GM12878 (cell line): ENCODE measurements at regions not wholly inside any gene's neighbourhood (a gene's known extent, or its start where the extent isn't known, plus 50 kb on each side); places are given as distances from the start of the nearest gene placed in this dataset.

Experiments used
- ATAC-seq: fragments of 200-7000 bp; cut with Tn5 transposase; 3 replicates; pipeline ENCODE4 v1.9.1; 2020; ENCODE audit warnings: mild to moderate bottlenecking, moderate library complexity
- BruUV-seq: library from RNA; stranded (reverse); fragments of 400-500 nt; replicated peaks from 2 replicates; lab custom pipeline; 2021; lab: Mats Ljungman, UMichigan
- CTCF ChIA-PET: fragments of 300-600 bp; sonication (Branson Sonifier 250); formaldehyde crosslinking; extraction: SDS; loops from one replicate; lab custom pipeline; 2021; ENCODE audit warnings: inconsistent platforms; lab: Yijun Ruan, JAX
- POLR2A ChIA-PET: fragments of 350-600 bp; formaldehyde crosslinking; extraction: SDS; loops from one replicate; lab custom pipeline; 2021; ENCODE audit warnings: inconsistent platforms; lab: Charles Lee
- RAD21 ChIA-PET: fragments of 300-600 bp; sonication (Branson Sonifier 250); formaldehyde crosslinking; loops from one replicate; lab custom pipeline; 2023; ENCODE audit warnings: antibody characterized with exemption; ENCODE audit not compliant: unreplicated experiment; lab: Charles Lee
- SMC1A ChIA-PET: fragments of 300-600 bp; sonication (Branson Sonifier 250); formaldehyde crosslinking; loops from one replicate; lab custom pipeline; 2023; ENCODE audit not compliant: unreplicated experiment, uncharacterized antibody; lab: Charles Lee
- DNase-seq: peaks from one replicate; pipeline ENCODE4 v3.0.0-alpha.2; 2011; ENCODE audit warnings: low read depth, low spot score
- FAIRE-seq: peaks from 3 replicates; lab custom pipeline; 2011; peaks lifted over from hg19 to GRCh38; lab: Jason Lieb, UNC
- H2AFZ ChIP-seq: 2 replicates; pipeline ENCODE4 v1.6.0; 2011; ENCODE audit warnings: low read depth, low read length, control low read depth; ENCODE audit not compliant: control insufficient read depth
- H3K27ac ChIP-seq: 2 replicates; pipeline ENCODE4 v1.5.1; 2011; ENCODE audit warnings: control low read depth; ENCODE audit not compliant: control insufficient read depth, insufficient read depth
- H3K27me3 ChIP-seq, 2 experiments: replicated peaks in 1 of 2; 2 replicates each; pipeline versions ENCODE4 v1.6.0 to v1.6.1; 2011; ENCODE audit warnings: low read length in 1 of 2; ENCODE audit not compliant: control insufficient read depth in 2 of 2, insufficient read depth in 2 of 2
- H3K36me3 ChIP-seq, 2 experiments: 2 replicates each; pipeline ENCODE4 v1.5.1; 2011; ENCODE audit warnings: low read length in 1 of 2; ENCODE audit not compliant: control insufficient read depth in 2 of 2, insufficient read depth in 2 of 2
- H3K4me1 ChIP-seq: 2 replicates; pipeline ENCODE4 v1.6.1; 2011; ENCODE audit warnings: mild to moderate bottlenecking, low read length, moderate library complexity, mixed read lengths; ENCODE audit not compliant: control insufficient read depth, insufficient read depth
- H3K4me2 ChIP-seq: 2 replicates; pipeline ENCODE4 v1.6.0; 2011; ENCODE audit warnings: control low read depth; ENCODE audit not compliant: control insufficient read depth, insufficient read depth
- H3K4me3 ChIP-seq: fragments of 200-600 bp; sonication (generic); 2 replicates; pipeline ENCODE4 v1.5.1; 2016
- H3K79me2 ChIP-seq: 2 replicates; pipeline ENCODE4 v1.6.0; 2011; ENCODE audit warnings: low read length; ENCODE audit not compliant: control insufficient read depth, insufficient read depth
- H3K9ac ChIP-seq: 2 replicates; pipeline ENCODE4 v1.8.0; 2011; ENCODE audit warnings: low read length, control low read depth, mixed read lengths; ENCODE audit not compliant: control insufficient read depth, insufficient read depth
- H3K9me3 ChIP-seq: replicated peaks from 3 replicates; pipeline ENCODE4 v1.5.1; 2011; ENCODE audit warnings: mild to moderate bottlenecking, low read length; ENCODE audit not compliant: control insufficient read depth, insufficient read depth
- H4K20me1 ChIP-seq: 2 replicates; pipeline ENCODE4 v1.6.0; 2011; ENCODE audit not compliant: control insufficient read depth, insufficient read depth
- ATF7 ChIP-seq: fragments of 450-650 bp; IDR thresholded peaks from 2 replicates; pipeline ENCODE4 v1.6.1; 2016; ENCODE audit warnings: low read depth, mild to moderate bottlenecking
- LARP7 ChIP-seq: fragments of 450-650 bp; IDR thresholded peaks from 2 replicates; pipeline ENCODE4 v1.6.1; 2017; ENCODE audit warnings: mild to moderate bottlenecking
- MEF2B ChIP-seq: fragments of 450-650 bp; IDR thresholded peaks from 2 replicates; pipeline ENCODE4 v1.6.1; 2018; ENCODE audit warnings: mild to moderate bottlenecking, moderate library complexity; ENCODE audit not compliant: partially characterized antibody, poor library complexity, severe bottlenecking
- MTA2 ChIP-seq: fragments of 450-650 bp; IDR thresholded peaks from 2 replicates; pipeline ENCODE4 v1.6.1; 2016; ENCODE audit warnings: low read depth, mild to moderate bottlenecking, moderate library complexity
- PAX5 ChIP-seq: IDR thresholded peaks from 2 replicates; pipeline ENCODE4 v1.6.1; 2011; ENCODE audit warnings: low read depth, low read length, borderline replicate concordance
- PAX8 ChIP-seq: fragments of 450-650 bp; IDR thresholded peaks from 2 replicates; pipeline ENCODE4 v1.6.1; 2017; ENCODE audit warnings: mild to moderate bottlenecking, moderate library complexity
- RBBP5 ChIP-seq: fragments of 200-600 bp; sonication (generic); conservative IDR thresholded peaks from 2 replicates; pipeline ENCODE4 v1.6.1; 2016
- RELA ChIP-seq: fragments of 450-650 bp; IDR thresholded peaks from 2 replicates; pipeline ENCODE4 v1.8.0; 2014; ENCODE audit warnings: borderline replicate concordance; ENCODE audit not compliant: partially characterized antibody
- ZBED1 ChIP-seq: IDR thresholded peaks from 2 replicates; pipeline ENCODE4 v1.6.1; 2016; ENCODE audit warnings: borderline replicate concordance
- ZNF217 ChIP-seq: fragments of 450-650 bp; IDR thresholded peaks from 2 replicates; pipeline ENCODE4 v1.6.1; 2017; ENCODE audit warnings: antibody characterized with exemption, mild to moderate bottlenecking
- in situ Hi-C: fragments of 300-500 bp; cut with MboI; formaldehyde crosslinking; loops from 9 replicates; pipeline ENCODE4 v1.14.3; 2018; ENCODE audit warnings: mixed read lengths
- intact Hi-C: fragments of 100-400 bp; cut with micrococcal nuclease; formaldehyde crosslinking; loops from one replicate; pipeline ENCODE4 v1.14.2; 2022; ENCODE audit not compliant: unreplicated experiment
- TF ChIP-seq, protein P1 (sequence below): IDR thresholded peaks from 2 replicates; pipeline ENCODE4 v1.6.1; 2011; ENCODE audit warnings: borderline replicate concordance, low read depth, mild to moderate bottlenecking, moderate library complexity, mixed read lengths, low read length; ENCODE audit not compliant: insufficient read depth; ENCODE audit errors: extremely low read length
- TF ChIP-seq, protein P2 (sequence below): IDR thresholded peaks from 2 replicates; pipeline ENCODE4 v1.6.1; 2012; ENCODE audit warnings: mild to moderate bottlenecking, low read depth, low read length
- TF ChIP-seq, protein P3 (sequence below): fragments of 450-650 bp; IDR thresholded peaks from 2 replicates; pipeline ENCODE4 v1.6.1; 2017; ENCODE audit warnings: mild to moderate bottlenecking, low read depth, inconsistent platforms; ENCODE audit not compliant: poor library complexity, severe bottlenecking
- TF ChIP-seq, protein P4 (sequence below): fragments of 450-650 bp; formaldehyde crosslinking; IDR thresholded peaks from 2 replicates; pipeline ENCODE4 v1.5.0; 2022; ENCODE audit warnings: mild to moderate bottlenecking, missing genetic modification characterization

DNA sequence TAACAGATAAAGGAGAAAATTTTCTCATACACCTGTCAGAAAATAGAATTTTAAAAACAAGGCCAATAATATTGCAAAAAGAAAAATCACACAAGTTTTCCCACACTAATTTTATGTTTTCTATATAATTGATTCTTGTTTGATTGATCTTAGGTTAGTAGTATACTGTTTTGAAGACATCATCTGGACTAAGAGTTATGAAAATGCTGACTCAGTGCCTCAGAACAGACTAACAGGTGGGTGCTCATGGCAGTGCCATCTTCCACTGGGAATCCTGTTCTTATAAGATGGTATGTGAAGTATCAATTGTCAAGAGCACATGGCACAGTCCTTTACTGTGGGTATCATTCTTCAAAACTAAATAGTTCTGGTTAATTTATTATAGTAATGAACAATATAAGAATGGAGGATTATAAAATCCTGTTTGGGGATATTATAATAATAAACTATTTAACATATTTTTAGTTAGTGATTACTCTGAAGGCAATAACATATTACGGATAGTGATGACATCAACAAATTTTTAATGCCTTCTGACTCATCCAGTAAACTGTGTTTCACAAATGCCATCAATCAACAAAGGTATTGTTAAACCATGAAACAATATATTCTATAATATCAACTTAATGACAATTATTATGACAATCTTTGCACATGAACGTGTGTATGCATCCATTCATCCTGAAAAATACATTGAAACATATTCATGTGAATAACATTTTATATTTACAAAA lies 384.6 kb upstream of the KHDRBS2 start (continued):
- TF ChIP-seq MEF2B: no peak
- no peak for TF ChIP-seq RELA
- TF ChIP-seq, protein P1, sequence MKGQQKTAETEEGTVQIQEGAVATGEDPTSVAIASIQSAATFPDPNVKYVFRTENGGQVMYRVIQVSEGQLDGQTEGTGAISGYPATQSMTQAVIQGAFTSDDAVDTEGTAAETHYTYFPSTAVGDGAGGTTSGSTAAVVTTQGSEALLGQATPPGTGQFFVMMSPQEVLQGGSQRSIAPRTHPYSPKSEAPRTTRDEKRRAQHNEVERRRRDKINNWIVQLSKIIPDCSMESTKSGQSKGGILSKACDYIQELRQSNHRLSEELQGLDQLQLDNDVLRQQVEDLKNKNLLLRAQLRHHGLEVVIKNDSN: no peak
- no peak for TF ChIP-seq PAX5
- TF ChIP-seq, protein P2, sequence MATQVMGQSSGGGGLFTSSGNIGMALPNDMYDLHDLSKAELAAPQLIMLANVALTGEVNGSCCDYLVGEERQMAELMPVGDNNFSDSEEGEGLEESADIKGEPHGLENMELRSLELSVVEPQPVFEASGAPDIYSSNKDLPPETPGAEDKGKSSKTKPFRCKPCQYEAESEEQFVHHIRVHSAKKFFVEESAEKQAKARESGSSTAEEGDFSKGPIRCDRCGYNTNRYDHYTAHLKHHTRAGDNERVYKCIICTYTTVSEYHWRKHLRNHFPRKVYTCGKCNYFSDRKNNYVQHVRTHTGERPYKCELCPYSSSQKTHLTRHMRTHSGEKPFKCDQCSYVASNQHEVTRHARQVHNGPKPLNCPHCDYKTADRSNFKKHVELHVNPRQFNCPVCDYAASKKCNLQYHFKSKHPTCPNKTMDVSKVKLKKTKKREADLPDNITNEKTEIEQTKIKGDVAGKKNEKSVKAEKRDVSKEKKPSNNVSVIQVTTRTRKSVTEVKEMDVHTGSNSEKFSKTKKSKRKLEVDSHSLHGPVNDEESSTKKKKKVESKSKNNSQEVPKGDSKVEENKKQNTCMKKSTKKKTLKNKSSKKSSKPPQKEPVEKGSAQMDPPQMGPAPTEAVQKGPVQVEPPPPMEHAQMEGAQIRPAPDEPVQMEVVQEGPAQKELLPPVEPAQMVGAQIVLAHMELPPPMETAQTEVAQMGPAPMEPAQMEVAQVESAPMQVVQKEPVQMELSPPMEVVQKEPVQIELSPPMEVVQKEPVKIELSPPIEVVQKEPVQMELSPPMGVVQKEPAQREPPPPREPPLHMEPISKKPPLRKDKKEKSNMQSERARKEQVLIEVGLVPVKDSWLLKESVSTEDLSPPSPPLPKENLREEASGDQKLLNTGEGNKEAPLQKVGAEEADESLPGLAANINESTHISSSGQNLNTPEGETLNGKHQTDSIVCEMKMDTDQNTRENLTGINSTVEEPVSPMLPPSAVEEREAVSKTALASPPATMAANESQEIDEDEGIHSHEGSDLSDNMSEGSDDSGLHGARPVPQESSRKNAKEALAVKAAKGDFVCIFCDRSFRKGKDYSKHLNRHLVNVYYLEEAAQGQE: no peak

DNA sequence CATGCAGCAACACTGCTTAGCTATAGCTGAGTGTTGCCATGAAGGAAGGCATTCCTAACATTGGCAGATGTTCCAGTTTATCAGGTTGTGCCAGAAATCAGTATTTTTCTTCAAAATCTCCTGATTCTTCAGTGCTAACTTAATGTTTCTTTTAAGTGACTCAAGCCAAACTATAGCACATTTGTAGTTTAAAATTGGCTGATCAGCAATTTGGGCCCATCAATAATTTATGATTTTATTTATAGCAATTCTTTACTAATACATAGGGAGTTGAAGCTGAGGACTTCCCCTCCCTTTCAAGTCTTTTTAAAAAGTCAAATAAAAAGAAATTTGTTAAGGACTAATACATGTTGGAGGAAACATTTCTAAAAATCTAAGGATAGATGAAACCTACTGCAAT lies 383.8 kb upstream of the KHDRBS2 start:
- FAIRE-seq: no peak
- no peak for DNase-seq
- no peak for ATAC-seq
- Histone ChIP-seq H3K27ac (no peak overlapping the region), H3K27me3 (no peaks in the 10 kb centered on the region), H3K36me3 (no peaks in the 10 kb centered on the region), H3K4me3 (no peak overlapping the region), H3K4me1 (no peaks in the 10 kb centered on the region), H3K79me2 (no peaks in the 10 kb centered on the region), H2AFZ (no peak overlapping the region), H4K20me1 (no peaks in the 10 kb centered on the region), H3K9me3 (no peaks in the 10 kb centered on the region), H3K4me2 (no peak overlapping the region), H3K9ac (no peak overlapping the region)
- RAD21 ChIA-PET: no interaction called here
- SMC1A ChIA-PET: no interaction called here
- intact Hi-C loops: no loop called here
- CTCF ChIA-PET: no interaction called here
- no TSS peak for BruUV-seq
- POLR2A ChIA-PET: no interaction called here
- in situ Hi-C loops: no loop called here
- TF ChIP-seq ATF7 (no peak), ZNF217 (no peak), PAX8 (no peak), MEF2B (no peak), LARP7 (no peak), ZBED1 (no peak), RBBP5 (no peak), MTA2 (no peak)
- TF ChIP-seq, protein P3, sequence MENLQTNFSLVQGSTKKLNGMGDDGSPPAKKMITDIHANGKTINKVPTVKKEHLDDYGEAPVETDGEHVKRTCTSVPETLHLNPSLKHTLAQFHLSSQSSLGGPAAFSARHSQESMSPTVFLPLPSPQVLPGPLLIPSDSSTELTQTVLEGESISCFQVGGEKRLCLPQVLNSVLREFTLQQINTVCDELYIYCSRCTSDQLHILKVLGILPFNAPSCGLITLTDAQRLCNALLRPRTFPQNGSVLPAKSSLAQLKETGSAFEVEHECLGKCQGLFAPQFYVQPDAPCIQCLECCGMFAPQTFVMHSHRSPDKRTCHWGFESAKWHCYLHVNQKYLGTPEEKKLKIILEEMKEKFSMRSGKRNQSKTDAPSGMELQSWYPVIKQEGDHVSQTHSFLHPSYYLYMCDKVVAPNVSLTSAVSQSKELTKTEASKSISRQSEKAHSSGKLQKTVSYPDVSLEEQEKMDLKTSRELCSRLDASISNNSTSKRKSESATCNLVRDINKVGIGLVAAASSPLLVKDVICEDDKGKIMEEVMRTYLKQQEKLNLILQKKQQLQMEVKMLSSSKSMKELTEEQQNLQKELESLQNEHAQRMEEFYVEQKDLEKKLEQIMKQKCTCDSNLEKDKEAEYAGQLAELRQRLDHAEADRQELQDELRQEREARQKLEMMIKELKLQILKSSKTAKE: no peak
- TF ChIP-seq, protein P4, sequence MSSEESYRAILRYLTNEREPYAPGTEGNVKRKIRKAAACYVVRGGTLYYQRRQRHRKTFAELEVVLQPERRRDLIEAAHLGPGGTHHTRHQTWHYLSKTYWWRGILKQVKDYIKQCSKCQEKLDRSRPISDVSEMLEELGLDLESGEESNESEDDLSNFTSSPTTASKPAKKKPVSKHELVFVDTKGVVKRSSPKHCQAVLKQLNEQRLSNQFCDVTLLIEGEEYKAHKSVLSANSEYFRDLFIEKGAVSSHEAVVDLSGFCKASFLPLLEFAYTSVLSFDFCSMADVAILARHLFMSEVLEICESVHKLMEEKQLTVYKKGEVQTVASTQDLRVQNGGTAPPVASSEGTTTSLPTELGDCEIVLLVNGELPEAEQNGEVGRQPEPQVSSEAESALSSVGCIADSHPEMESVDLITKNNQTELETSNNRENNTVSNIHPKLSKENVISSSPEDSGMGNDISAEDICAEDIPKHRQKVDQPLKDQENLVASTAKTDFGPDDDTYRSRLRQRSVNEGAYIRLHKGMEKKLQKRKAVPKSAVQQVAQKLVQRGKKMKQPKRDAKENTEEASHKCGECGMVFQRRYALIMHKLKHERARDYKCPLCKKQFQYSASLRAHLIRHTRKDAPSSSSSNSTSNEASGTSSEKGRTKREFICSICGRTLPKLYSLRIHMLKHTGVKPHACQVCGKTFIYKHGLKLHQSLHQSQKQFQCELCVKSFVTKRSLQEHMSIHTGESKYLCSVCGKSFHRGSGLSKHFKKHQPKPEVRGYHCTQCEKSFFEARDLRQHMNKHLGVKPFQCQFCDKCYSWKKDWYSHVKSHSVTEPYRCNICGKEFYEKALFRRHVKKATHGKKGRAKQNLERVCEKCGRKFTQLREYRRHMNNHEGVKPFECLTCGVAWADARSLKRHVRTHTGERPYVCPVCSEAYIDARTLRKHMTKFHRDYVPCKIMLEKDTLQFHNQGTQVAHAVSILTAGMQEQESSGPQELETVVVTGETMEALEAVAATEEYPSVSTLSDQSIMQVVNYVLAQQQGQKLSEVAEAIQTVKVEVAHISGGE (CRISPR knock-in tag): no peak
